Brain microvascular endothelial cell (primary cell): ENCODE measurements at regions not wholly inside any gene's neighbourhood (a gene's known extent, or its start where the extent isn't known, plus 50 kb on each side); places are given as distances from the start of the nearest gene placed in this dataset.

Source experiments
- DNase-seq: peaks from one replicate; pipeline ENCODE4 v3.0.0-alpha.2; 2020
- H3K27ac ChIP-seq: fragments of 250-450 bp; sonication (Bioruptor Pico); 2 replicates; pipeline ENCODE4 v1.5.1; 2020; ENCODE audit warnings: mild to moderate bottlenecking, moderate library complexity
- H3K27me3 ChIP-seq: fragments of 250-450 bp; sonication (Bioruptor Pico); replicated peaks from 2 replicates; pipeline ENCODE4 v1.5.1; 2020; ENCODE audit warnings: mild to moderate bottlenecking
- H3K36me3 ChIP-seq: fragments of 250-450 bp; sonication (Bioruptor Pico); replicated peaks from 2 replicates; pipeline ENCODE4 v1.5.1; 2020; ENCODE audit warnings: mild to moderate bottlenecking
- H3K4me3 ChIP-seq: 2 replicates; pipeline ENCODE4 v1.5.1; 2011; ENCODE audit warnings: low read depth, mild to moderate bottlenecking, control low read depth, low read length, moderate library complexity
- CTCF ChIP-seq: IDR thresholded peaks from 2 replicates; pipeline ENCODE4 v1.5.1; 2011; ENCODE audit warnings: low read depth, mild to moderate bottlenecking, moderate library complexity, low read length, control low read depth, inconsistent platforms; ENCODE audit errors: missing control alignments
- in situ Hi-C: cut with HindIII; loops from 2 replicates; pipeline ENCODE4 v1.10.0; 2017; ENCODE audit warnings: low sequenced_read_pairs, low pct_ligation_motif_present

GRCh38 chr13:34035676-34036325, 217.9 kb downstream of the RFC3 start:
- no peak for TF ChIP-seq CTCF
- H3K27ac ChIP-seq, result no peak overlapping the region
- no peaks in the 10 kb centered on the region for H3K27me3 ChIP-seq
- in situ Hi-C loops, result no loop called here
- no peak for DNase-seq
- no peak overlapping the region for H3K4me3 ChIP-seq
- H3K36me3 ChIP-seq, result no peaks in the 10 kb centered on the region

- in situ Hi-C loops, result no loop called here
- Histone ChIP-seq H3K27me3 (no peaks in the 10 kb centered on the region), H3K27ac (no peak overlapping the region), H3K36me3 (no peaks in the 10 kb centered on the region), H3K4me3 (no peak overlapping the region)
- no peak for TF ChIP-seq CTCF
- DNase-seq, result no peak
Measured at GRCh38 chr13:34037636-34038540, 219.9 kb downstream of the RFC3 start.

GRCh38 chr13:34038541-34039068, 220.7 kb downstream of the RFC3 start:
- no peak overlapping the region for H3K27ac ChIP-seq
- H3K27me3 ChIP-seq, result no peaks in the 10 kb centered on the region
- H3K4me3 ChIP-seq, result no peak overlapping the region
- DNase-seq, result no peak
- TF ChIP-seq CTCF, result no peak
- in situ Hi-C loops, result no loop called here
- H3K36me3 ChIP-seq, result no peaks in the 10 kb centered on the region

DNA sequence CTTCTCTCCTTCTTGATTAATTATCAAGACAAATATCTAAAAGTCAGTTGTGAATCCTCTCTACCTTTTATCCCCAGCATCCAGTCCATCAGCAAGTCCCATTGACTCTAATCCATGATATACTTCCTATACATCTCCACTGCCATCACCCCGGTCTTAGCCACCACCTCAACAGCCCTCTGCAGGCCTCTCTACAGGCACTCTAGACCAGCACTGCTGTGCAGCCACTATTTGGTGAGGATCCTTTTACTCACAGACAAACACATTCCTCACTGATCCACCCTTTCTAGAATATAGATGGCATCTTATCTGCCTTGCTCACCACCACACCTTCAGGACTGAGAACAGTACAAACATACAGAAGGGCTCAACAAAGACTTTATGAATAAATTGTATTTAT, 221.7 kb downstream of the RFC3 start:
- Histone ChIP-seq H3K36me3 (no peaks in the 10 kb centered on the region), H3K27me3 (no peaks in the 10 kb centered on the region), H3K4me3 (no peak overlapping the region), H3K27ac (no peak overlapping the region)
- in situ Hi-C loops, result no loop called here
- no peak for DNase-seq
- TF ChIP-seq CTCF, result no peak

- H3K27me3 ChIP-seq, result no peaks in the 10 kb centered on the region
- no peak overlapping the region for H3K27ac ChIP-seq
- no peak overlapping the region for H3K4me3 ChIP-seq
- in situ Hi-C loops, result no loop called here
- no peaks in the 10 kb centered on the region for H3K36me3 ChIP-seq
- no peak for DNase-seq
- TF ChIP-seq CTCF, result no peak
Measured at GRCh38 chr13:34040863-34041262, 222.9 kb downstream of the RFC3 start.
